ENCODE measurements at regions not wholly inside any gene's neighbourhood (a gene's known extent, or its start where the extent isn't known, plus 50 kb on each side); places are given as distances from the start of the nearest gene placed in this dataset.

DNA sequence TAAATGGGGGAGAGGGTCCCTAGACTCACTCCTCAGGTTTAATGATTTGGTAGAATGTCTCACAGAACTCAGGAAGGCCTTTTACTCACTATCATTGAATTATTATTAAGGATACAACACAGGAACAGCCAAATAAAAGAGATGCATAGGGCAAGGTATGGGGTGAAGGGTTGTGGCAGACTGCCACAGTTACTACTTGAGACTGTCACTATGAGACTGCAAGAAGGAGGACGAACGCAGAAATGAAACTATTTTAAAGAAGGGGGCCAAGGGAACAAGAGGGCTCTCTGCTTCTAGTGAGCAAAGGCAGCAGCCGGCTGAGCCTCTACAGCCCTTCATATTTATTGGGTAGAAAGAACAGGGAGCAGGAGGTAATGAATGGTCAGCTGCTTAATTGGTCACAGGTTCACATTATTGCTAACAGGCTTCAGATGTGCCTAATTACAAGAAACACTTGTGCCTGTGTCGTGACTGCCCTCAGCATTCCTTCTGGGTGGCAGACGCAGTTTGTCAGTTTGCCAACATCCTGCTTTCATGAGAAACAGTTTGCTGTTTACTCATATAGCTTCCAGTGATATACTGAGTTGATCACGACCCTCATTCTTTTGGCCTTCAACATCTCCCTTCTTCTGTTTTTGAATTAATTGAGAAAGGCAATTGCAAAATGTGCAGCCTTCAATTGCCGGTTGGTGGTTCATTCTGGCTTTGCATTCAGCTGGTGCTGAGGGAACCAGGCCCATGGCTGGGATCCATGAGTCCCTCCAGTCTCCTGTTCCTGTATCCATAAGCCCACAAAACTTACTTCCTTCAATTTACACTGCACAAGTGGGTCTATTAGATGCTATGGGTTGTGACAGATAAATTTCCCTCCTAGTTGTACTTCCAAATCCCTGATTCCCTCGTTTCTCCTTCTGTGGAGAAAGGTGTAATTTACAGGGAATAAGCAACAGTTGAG is 82.8 kb upstream of the PLEKHG7 start:
- ChIA-PET CTCF (no interaction called here), POLR2A (no interaction called here), RAD21 (ENCODE audit: low non-redundant PET in 1 of 2, low total read pairs in 2 of 2, uncharacterized antibody in 2 of 2, unreplicated experiment in 2 of 2) (no interaction called here)
- no peaks in the 10 kb centered on the region for H3K79me2 ChIP-seq (ENCODE audit: insufficient read depth, low read length)
- H3K36me3 ChIP-seq (ENCODE audit: control insufficient read depth in 1 of 2, insufficient read depth in 2 of 2, low read length in 2 of 2) = no peaks in the 10 kb centered on the region
- no peaks in the 10 kb centered on the region for H3K9me2 ChIP-seq (ENCODE audit: insufficient read depth)
- H3K9me3 ChIP-seq (ENCODE audit: control insufficient read depth in 1 of 2, insufficient read depth in 1 of 2, low read depth in 1 of 2, low read length in 2 of 2) = no peaks in the 10 kb centered on the region
- no peak overlapping the region for H3K9ac ChIP-seq (ENCODE audit: low read length)
- H3K27ac ChIP-seq (ENCODE audit: low read depth, low read length) = no peak overlapping the region
- H3K27me3 ChIP-seq (ENCODE audit: insufficient read depth, low read length) = no peaks in the 10 kb centered on the region
- no peak for ATAC-seq
- DNase-seq (ENCODE audit: low read depth, low spot score) = no peak
- no peak overlapping the region for H3K4me3 ChIP-seq (replicated peaks in 1 of 2; ENCODE audit: low read depth in 1 of 2, low read length in 2 of 2)
- intact Hi-C loops (cut with micrococcal nuclease) = no loop called here
- TF ChIP-seq EZH2phosphoT487 (IDR thresholded peaks at IDR 0.05; ENCODE audit: borderline replicate concordance) = no peak
- TF ChIP-seq, protein P1, sequence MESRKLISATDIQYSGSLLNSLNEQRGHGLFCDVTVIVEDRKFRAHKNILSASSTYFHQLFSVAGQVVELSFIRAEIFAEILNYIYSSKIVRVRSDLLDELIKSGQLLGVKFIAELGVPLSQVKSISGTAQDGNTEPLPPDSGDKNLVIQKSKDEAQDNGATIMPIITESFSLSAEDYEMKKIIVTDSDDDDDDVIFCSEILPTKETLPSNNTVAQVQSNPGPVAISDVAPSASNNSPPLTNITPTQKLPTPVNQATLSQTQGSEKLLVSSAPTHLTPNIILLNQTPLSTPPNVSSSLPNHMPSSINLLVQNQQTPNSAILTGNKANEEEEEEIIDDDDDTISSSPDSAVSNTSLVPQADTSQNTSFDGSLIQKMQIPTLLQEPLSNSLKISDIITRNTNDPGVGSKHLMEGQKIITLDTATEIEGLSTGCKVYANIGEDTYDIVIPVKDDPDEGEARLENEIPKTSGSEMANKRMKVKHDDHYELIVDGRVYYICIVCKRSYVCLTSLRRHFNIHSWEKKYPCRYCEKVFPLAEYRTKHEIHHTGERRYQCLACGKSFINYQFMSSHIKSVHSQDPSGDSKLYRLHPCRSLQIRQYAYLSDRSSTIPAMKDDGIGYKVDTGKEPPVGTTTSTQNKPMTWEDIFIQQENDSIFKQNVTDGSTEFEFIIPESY (IDR thresholded peaks at IDR 0.05; ENCODE audit: extremely low read depth, insufficient replicate concordance, low read length) = no peak
- BruUV-seq (replicated peaks) = no TSS peak
- no peak overlapping the region for H3K4me2 ChIP-seq (ENCODE audit: low read length)
- no peak overlapping the region for H2AFZ ChIP-seq (ENCODE audit: low read depth, low read length, poor library complexity, severe bottlenecking)
- peaks cover 0 to 9% of the 10 kb centered on the region in 2 experiments; a peak in 2 of 4 replicates for H3K4me1 ChIP-seq (ENCODE audit: control insufficient read depth in 1 of 2, insufficient read depth in 2 of 2, low read length in 2 of 2)
- no peaks in the 10 kb centered on the region for H4K20me1 ChIP-seq (ENCODE audit: insufficient read depth)

DNA sequence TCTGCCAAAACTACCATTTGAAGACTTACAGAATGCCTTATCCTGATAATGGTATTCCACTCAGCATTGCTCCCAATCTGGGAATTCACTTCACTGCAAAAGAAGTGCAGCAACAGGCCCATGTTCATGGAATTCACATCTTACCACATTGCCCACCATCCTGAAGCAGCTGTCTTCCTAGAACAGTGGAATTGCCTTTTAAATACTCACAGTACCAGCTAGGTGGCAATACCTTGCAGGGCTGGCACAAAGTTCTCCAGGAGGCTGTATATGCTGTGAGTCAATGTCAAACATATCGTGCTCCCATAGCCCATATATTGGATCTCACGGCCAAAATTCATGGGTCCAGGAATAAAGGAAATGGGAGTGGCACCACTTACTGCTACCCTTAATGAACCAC is 83.8 kb upstream of the PLEKHG7 start:
- H3K4me1 ChIP-seq (ENCODE audit: control insufficient read depth in 1 of 2, insufficient read depth in 2 of 2, low read length in 2 of 2) = peaks cover 0 to 1% of the 10 kb centered on the region in 2 experiments; a peak in 2 of 4 replicates
- no peak for DNase-seq (ENCODE audit: low read depth, low spot score)
- H3K9me3 ChIP-seq (ENCODE audit: control insufficient read depth in 1 of 2, insufficient read depth in 1 of 2, low read depth in 1 of 2, low read length in 2 of 2) = no peaks in the 10 kb centered on the region
- ChIA-PET RAD21 (ENCODE audit: low non-redundant PET in 1 of 2, low total read pairs in 2 of 2, uncharacterized antibody in 2 of 2, unreplicated experiment in 2 of 2) (no interaction called here), POLR2A (no interaction called here), CTCF (no interaction called here)
- H3K4me3 ChIP-seq (replicated peaks in 1 of 2; ENCODE audit: low read depth in 1 of 2, low read length in 2 of 2) = no peak overlapping the region
- H3K9me2 ChIP-seq (ENCODE audit: insufficient read depth) = no peaks in the 10 kb centered on the region
- ATAC-seq = no peak
- no peak overlapping the region for H3K9ac ChIP-seq (ENCODE audit: low read length)
- intact Hi-C loops (cut with micrococcal nuclease) = no loop called here
- no peaks in the 10 kb centered on the region for H3K27me3 ChIP-seq (ENCODE audit: insufficient read depth, low read length)
- H4K20me1 ChIP-seq (ENCODE audit: insufficient read depth) = no peaks in the 10 kb centered on the region
- H2AFZ ChIP-seq (ENCODE audit: low read depth, low read length, poor library complexity, severe bottlenecking) = no peak overlapping the region
- no peak overlapping the region for H3K27ac ChIP-seq (ENCODE audit: low read depth, low read length)
- no peaks in the 10 kb centered on the region for H3K79me2 ChIP-seq (ENCODE audit: insufficient read depth, low read length)
- H3K36me3 ChIP-seq (ENCODE audit: control insufficient read depth in 1 of 2, insufficient read depth in 2 of 2, low read length in 2 of 2) = no peaks in the 10 kb centered on the region
- no TSS peak for BruUV-seq (replicated peaks)
- no peak overlapping the region for H3K4me2 ChIP-seq (ENCODE audit: low read length)
- TF ChIP-seq TCF7L2 (IDR thresholded peaks at IDR 0.05; ENCODE audit: borderline replicate concordance, extremely low read depth, insufficient read depth, insufficient read length) = no peak
- TF ChIP-seq, protein P2, sequence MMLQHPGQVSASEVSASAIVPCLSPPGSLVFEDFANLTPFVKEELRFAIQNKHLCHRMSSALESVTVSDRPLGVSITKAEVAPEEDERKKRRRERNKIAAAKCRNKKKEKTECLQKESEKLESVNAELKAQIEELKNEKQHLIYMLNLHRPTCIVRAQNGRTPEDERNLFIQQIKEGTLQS (IDR thresholded peaks at IDR 0.05) = no peak
- TF ChIP-seq CBX3 (IDR thresholded peaks at IDR 0.05; ENCODE audit: low read depth) = no peak
- TF ChIP-seq, protein P3, sequence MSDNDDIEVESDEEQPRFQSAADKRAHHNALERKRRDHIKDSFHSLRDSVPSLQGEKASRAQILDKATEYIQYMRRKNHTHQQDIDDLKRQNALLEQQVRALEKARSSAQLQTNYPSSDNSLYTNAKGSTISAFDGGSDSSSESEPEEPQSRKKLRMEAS (IDR thresholded peaks at IDR 0.05) = no peak
- no peak for TF ChIP-seq SRF (IDR thresholded peaks at IDR 0.05; ENCODE audit: low read depth)
- no peak for TF ChIP-seq ELF1 (IDR thresholded peaks at IDR 0.05; ENCODE audit: borderline replicate concordance, low read depth)
- TF ChIP-seq ZNF274 (IDR thresholded peaks at IDR 0.05; ENCODE audit: low read depth, low read length) = no peak
- TF ChIP-seq, protein P1 (IDR thresholded peaks at IDR 0.05; ENCODE audit: extremely low read depth, insufficient replicate concordance, low read length) = no peak
- TF ChIP-seq YY1 (IDR thresholded peaks at IDR 0.05; ENCODE audit: extremely low read depth, insufficient replicate concordance, low read depth, low read length) = no peak
- TF ChIP-seq ZFX (IDR thresholded peaks at IDR 0.05) = no peak
- TF ChIP-seq POLR2A (IDR thresholded peaks at IDR 0.05; ENCODE audit: borderline replicate concordance, extremely low read depth, insufficient read depth, insufficient read length) = no peak

Measured in HCT116 (cell line).